ENCODE measurements at regions not wholly inside any gene's neighbourhood (a gene's known extent, or its start where the extent isn't known, plus 50 kb on each side); places are given as distances from the start of the nearest gene placed in this dataset.

DNA sequence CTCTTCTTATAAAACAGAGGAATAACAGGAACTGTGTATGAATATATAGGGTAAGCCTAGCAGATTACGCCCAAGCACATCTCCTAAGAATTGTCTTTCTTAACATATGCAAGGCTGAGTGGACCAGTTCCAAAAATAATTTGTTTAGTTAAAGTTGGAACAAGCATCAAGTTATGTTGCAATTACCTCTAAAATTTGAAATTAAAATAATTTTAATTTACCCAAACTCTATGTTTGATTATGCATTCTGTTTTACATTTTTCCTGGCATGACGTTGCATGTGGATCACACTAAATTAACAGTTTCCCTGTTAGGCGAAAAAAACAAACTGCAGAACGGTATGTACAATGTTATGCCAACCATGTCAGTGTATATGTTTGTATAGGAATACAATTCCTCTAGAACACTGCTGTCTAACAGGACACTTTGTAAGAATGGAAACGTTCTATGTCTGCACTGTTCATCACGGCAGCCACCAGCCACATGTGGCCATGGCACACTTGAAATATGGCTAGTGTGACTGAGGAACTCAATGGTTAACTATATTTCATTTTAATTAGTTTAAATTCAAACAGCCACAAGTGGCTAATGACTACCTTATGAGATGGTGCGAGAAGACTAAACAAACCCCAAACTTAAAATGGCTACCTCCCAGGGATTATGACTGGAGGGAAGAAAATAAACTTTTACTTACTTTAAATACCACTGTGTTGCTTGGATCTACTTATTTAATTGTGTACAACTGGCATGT is 281.1 kb upstream of the KLF14 start:
- TF ChIP-seq CTCF (IDR thresholded peaks at IDR 0.05) = no peak
- Mint-ChIP-seq H3K36me3 (ENCODE audit: low read depth) (peaks cover 49% of the 10 kb centered on the region), H3K9me3 (no peaks in the 10 kb centered on the region; the same call in none of the 2 replicates), H3K4me1 (ENCODE audit: low read depth) (peaks cover 82% of the 10 kb centered on the region), H3K27ac (peak overlapping the region; percentile 80), H3K27me3 (ENCODE audit: insufficient read depth) (peaks cover 6% of the 10 kb centered on the region), H3K4me3 (peak overlapping the region; percentile 29; the same call in 1 of the 2 replicates)
- DNase-seq = no peak

- peaks cover 6% of the 10 kb centered on the region for H3K27me3 Mint-ChIP-seq (ENCODE audit: insufficient read depth)
- no peaks in the 10 kb centered on the region; the same call in none of the 2 replicates for H3K9me3 Mint-ChIP-seq
- peak overlapping the region; percentile 80 for H3K27ac Mint-ChIP-seq
- no peak for TF ChIP-seq CTCF (IDR thresholded peaks at IDR 0.05)
- peaks cover 49% of the 10 kb centered on the region for H3K36me3 Mint-ChIP-seq (ENCODE audit: low read depth)
- H3K4me3 Mint-ChIP-seq = no peak overlapping the region
- DNase-seq = peak; percentile 72
- H3K4me1 Mint-ChIP-seq (ENCODE audit: low read depth) = peaks cover 77% of the 10 kb centered on the region
Observed at GRCh38 chr7:131015657-131015958, 281.6 kb upstream of the KLF14 start.

DNA sequence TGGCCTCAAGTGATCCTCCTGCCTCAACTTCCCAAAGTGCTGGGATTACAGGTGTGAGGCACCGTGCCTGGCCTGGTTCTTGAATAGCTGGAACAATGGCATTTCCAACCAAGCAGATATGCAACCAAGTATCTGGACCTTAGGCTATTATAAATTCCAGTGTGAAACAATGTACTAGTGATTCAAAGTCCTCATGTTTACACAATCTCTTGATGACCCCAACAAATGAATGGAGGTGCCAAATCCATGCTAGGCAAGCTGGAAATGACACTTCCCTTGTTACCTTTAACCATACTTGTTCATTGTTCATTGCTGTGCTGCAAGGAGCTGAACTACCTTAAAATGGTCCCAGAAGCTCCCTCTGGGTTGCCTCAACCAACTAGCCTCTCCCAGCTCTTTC is 282.2 kb upstream of the KLF14 start:
- TF ChIP-seq CTCF (IDR thresholded peaks at IDR 0.05) = no peak
- no peak overlapping the region for H3K4me3 Mint-ChIP-seq
- H3K9me3 Mint-ChIP-seq = no peaks in the 10 kb centered on the region; the same call in none of the 2 replicates
- peaks cover 71% of the 10 kb centered on the region for H3K4me1 Mint-ChIP-seq (ENCODE audit: low read depth)
- DNase-seq = no peak
- peak overlapping the region; percentile 80 for H3K27ac Mint-ChIP-seq
- H3K27me3 Mint-ChIP-seq (ENCODE audit: insufficient read depth) = peaks cover 6% of the 10 kb centered on the region
- peaks cover 45% of the 10 kb centered on the region for H3K36me3 Mint-ChIP-seq (ENCODE audit: low read depth)

DNA sequence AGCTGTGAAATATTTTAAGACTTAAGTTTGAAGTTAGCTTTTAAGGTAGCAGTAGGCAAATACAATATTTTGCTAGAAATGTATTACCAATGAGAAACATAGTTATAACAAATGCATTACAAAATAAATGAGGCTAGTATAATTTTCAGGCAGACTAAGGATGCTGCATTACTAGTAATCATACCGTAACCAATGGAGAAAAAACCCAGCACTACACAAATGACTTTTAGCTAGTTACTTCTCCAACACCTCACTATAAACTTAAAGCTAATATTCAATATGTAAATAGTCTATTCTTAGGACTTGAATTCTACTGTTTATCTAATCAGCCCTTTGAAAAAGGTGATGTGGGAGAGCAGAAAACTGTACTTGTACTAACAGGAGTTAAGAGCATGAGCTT is 285.3 kb upstream of the KLF14 start:
- H3K4me3 Mint-ChIP-seq = no peak overlapping the region
- no peaks in the 10 kb centered on the region; the same call in none of the 2 replicates for H3K9me3 Mint-ChIP-seq
- peaks cover 55% of the 10 kb centered on the region for H3K36me3 Mint-ChIP-seq (ENCODE audit: low read depth)
- H3K27ac Mint-ChIP-seq = no peak overlapping the region
- peaks cover 50% of the 10 kb centered on the region for H3K4me1 Mint-ChIP-seq (ENCODE audit: low read depth)
- TF ChIP-seq CTCF (IDR thresholded peaks at IDR 0.05) = no peak
- no peak for DNase-seq
- H3K27me3 Mint-ChIP-seq (ENCODE audit: insufficient read depth) = peaks cover 3% of the 10 kb centered on the region

GRCh38 chr7:131020759-131021261 is 286.8 kb upstream of the KLF14 start:
- Mint-ChIP-seq H3K4me3 (no peak overlapping the region), H3K4me1 (ENCODE audit: low read depth) (peaks cover 45% of the 10 kb centered on the region), H3K9me3 (no peaks in the 10 kb centered on the region; the same call in none of the 2 replicates), H3K36me3 (ENCODE audit: low read depth) (peaks cover 44% of the 10 kb centered on the region), H3K27ac (no peak overlapping the region), H3K27me3 (ENCODE audit: insufficient read depth) (peaks cover 3% of the 10 kb centered on the region)
- no peak for DNase-seq
- TF ChIP-seq CTCF (IDR thresholded peaks at IDR 0.05) = no peak
